ENCODE measurements at regions not wholly inside any gene's neighbourhood (a gene's known extent, or its start where the extent isn't known, plus 50 kb on each side); places are given as distances from the start of the nearest gene placed in this dataset.
A peak's percentile ranks its signal among the peaks of the same experiment; 100 is the strongest.
"Not testable (repeated sequence)": the region's sequence is repeated elsewhere in the genome, so short reads cannot be mapped to it uniquely, and the experiment has no call there.

DNA sequence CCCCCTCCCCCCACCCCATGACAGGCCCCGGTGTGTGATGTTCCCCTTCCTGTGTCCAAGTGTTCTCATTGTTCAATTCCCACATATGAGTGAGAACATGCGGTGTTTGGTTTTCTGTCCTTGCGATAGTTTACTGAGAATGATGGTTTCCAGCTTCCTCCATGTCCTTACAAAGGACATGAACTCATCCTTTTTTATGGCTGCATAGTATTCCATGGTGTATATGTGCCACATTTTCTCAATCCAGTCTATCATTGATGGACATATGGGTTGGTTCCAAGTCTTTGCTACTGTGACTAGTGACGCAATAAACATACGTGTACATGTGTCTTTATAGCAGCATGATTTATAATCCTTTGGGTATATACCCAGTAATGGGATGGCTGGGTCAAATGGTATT lies 95.6 kb downstream of the PRR15 start:
- H3K27me3 ChIP-seq (ENCODE audit: insufficient read depth, low read length); H3K27ac ChIP-seq (ENCODE audit: low read depth, low read length); RAD21 ChIA-PET (ENCODE audit: low non-redundant PET in 1 of 2, low total read pairs in 2 of 2, uncharacterized antibody in 2 of 2, unreplicated experiment in 2 of 2); H4K20me1 ChIP-seq (ENCODE audit: insufficient read depth); H3K9me2 ChIP-seq (ENCODE audit: insufficient read depth); H3K9me3 ChIP-seq (ENCODE audit: control insufficient read depth in 1 of 2, insufficient read depth in 1 of 2, low read depth in 1 of 2, low read length in 2 of 2); BruUV-seq (replicated peaks); CTCF ChIA-PET; H3K9ac ChIP-seq (ENCODE audit: low read length); H3K79me2 ChIP-seq (ENCODE audit: insufficient read depth, low read length); ATAC-seq; H3K4me3 ChIP-seq (replicated peaks in 1 of 2; ENCODE audit: low read depth in 1 of 2, low read length in 2 of 2); H3K36me3 ChIP-seq (ENCODE audit: control insufficient read depth in 1 of 2, insufficient read depth in 2 of 2, low read length in 2 of 2); POLR2A ChIA-PET; DNase-seq (ENCODE audit: low read depth, low spot score); H2AFZ ChIP-seq (ENCODE audit: low read depth, low read length, poor library complexity, severe bottlenecking); H3K4me2 ChIP-seq (ENCODE audit: low read length); intact Hi-C loops (cut with micrococcal nuclease): not testable (repeated sequence)
- H3K4me1 ChIP-seq (ENCODE audit: control insufficient read depth in 1 of 2, insufficient read depth in 2 of 2, low read length in 2 of 2), result peaks cover 0 to 13% of the 10 kb centered on the region in 2 experiments; a peak in 2 of 4 replicates

- POLR2A ChIA-PET; H3K4me1 ChIP-seq (ENCODE audit: control insufficient read depth in 1 of 2, insufficient read depth in 2 of 2, low read length in 2 of 2); H4K20me1 ChIP-seq (ENCODE audit: insufficient read depth); CTCF ChIA-PET; H3K9ac ChIP-seq (ENCODE audit: low read length); H3K27ac ChIP-seq (ENCODE audit: low read depth, low read length); H3K27me3 ChIP-seq (ENCODE audit: insufficient read depth, low read length); H2AFZ ChIP-seq (ENCODE audit: low read depth, low read length, poor library complexity, severe bottlenecking); DNase-seq (ENCODE audit: low read depth, low spot score); H3K79me2 ChIP-seq (ENCODE audit: insufficient read depth, low read length); intact Hi-C loops (cut with micrococcal nuclease); RAD21 ChIA-PET (ENCODE audit: low non-redundant PET in 1 of 2, low total read pairs in 2 of 2, uncharacterized antibody in 2 of 2, unreplicated experiment in 2 of 2); H3K4me3 ChIP-seq (replicated peaks in 1 of 2; ENCODE audit: low read depth in 1 of 2, low read length in 2 of 2); H3K9me2 ChIP-seq (ENCODE audit: insufficient read depth); H3K9me3 ChIP-seq (ENCODE audit: control insufficient read depth in 1 of 2, insufficient read depth in 1 of 2, low read depth in 1 of 2, low read length in 2 of 2); H3K36me3 ChIP-seq (ENCODE audit: control insufficient read depth in 1 of 2, insufficient read depth in 2 of 2, low read length in 2 of 2); BruUV-seq (replicated peaks): not testable (repeated sequence)
- H3K4me2 ChIP-seq (ENCODE audit: low read length), result peak overlapping the region; percentile 17; the same call in 1 of the 2 replicates
- ATAC-seq, result peak; percentile 46; the same call in 1 of the 2 replicates
- 0 out of 2 replicates have a peak, but pooled peaks have one; percentile 31 for TF ChIP-seq FOSL1 (IDR thresholded peaks at IDR 0.05; ENCODE audit: low read depth)
These were observed 99.3 kb downstream of the PRR15 start for GRCh38 chr7:29662899-29663298.

GRCh38 chr7:29664999-29665398 lies 101.4 kb downstream of the PRR15 start:
- DNase-seq (ENCODE audit: low read depth, low spot score); H3K9me2 ChIP-seq (ENCODE audit: insufficient read depth); H3K9me3 ChIP-seq (ENCODE audit: control insufficient read depth in 1 of 2, insufficient read depth in 1 of 2, low read depth in 1 of 2, low read length in 2 of 2); CTCF ChIA-PET; H3K27ac ChIP-seq (ENCODE audit: low read depth, low read length); H2AFZ ChIP-seq (ENCODE audit: low read depth, low read length, poor library complexity, severe bottlenecking); H3K4me2 ChIP-seq (ENCODE audit: low read length); intact Hi-C loops (cut with micrococcal nuclease); H4K20me1 ChIP-seq (ENCODE audit: insufficient read depth); H3K4me1 ChIP-seq (ENCODE audit: control insufficient read depth in 1 of 2, insufficient read depth in 2 of 2, low read length in 2 of 2); POLR2A ChIA-PET; H3K79me2 ChIP-seq (ENCODE audit: insufficient read depth, low read length); RAD21 ChIA-PET (ENCODE audit: low non-redundant PET in 1 of 2, low total read pairs in 2 of 2, uncharacterized antibody in 2 of 2, unreplicated experiment in 2 of 2); BruUV-seq (replicated peaks); ATAC-seq; H3K36me3 ChIP-seq (ENCODE audit: control insufficient read depth in 1 of 2, insufficient read depth in 2 of 2, low read length in 2 of 2); H3K9ac ChIP-seq (ENCODE audit: low read length); H3K4me3 ChIP-seq (replicated peaks in 1 of 2; ENCODE audit: low read depth in 1 of 2, low read length in 2 of 2); H3K27me3 ChIP-seq (ENCODE audit: insufficient read depth, low read length): not testable (repeated sequence)

- H2AFZ ChIP-seq (ENCODE audit: low read depth, low read length, poor library complexity, severe bottlenecking); H3K4me3 ChIP-seq (replicated peaks in 1 of 2; ENCODE audit: low read depth in 1 of 2, low read length in 2 of 2); H3K4me1 ChIP-seq (ENCODE audit: control insufficient read depth in 1 of 2, insufficient read depth in 2 of 2, low read length in 2 of 2); POLR2A ChIA-PET; BruUV-seq (replicated peaks); H3K9ac ChIP-seq (ENCODE audit: low read length); ATAC-seq; H3K4me2 ChIP-seq (ENCODE audit: low read length); H4K20me1 ChIP-seq (ENCODE audit: insufficient read depth); H3K27me3 ChIP-seq (ENCODE audit: insufficient read depth, low read length); H3K36me3 ChIP-seq (ENCODE audit: control insufficient read depth in 1 of 2, insufficient read depth in 2 of 2, low read length in 2 of 2); H3K9me3 ChIP-seq (ENCODE audit: control insufficient read depth in 1 of 2, insufficient read depth in 1 of 2, low read depth in 1 of 2, low read length in 2 of 2); H3K27ac ChIP-seq (ENCODE audit: low read depth, low read length); H3K9me2 ChIP-seq (ENCODE audit: insufficient read depth); CTCF ChIA-PET; DNase-seq (ENCODE audit: low read depth, low spot score); H3K79me2 ChIP-seq (ENCODE audit: insufficient read depth, low read length); intact Hi-C loops (cut with micrococcal nuclease); RAD21 ChIA-PET (ENCODE audit: low non-redundant PET in 1 of 2, low total read pairs in 2 of 2, uncharacterized antibody in 2 of 2, unreplicated experiment in 2 of 2): not testable (repeated sequence)
These were observed 103.5 kb downstream of the PRR15 start for GRCh38 chr7:29667096-29667669.
